ENCODE measurements at regions not wholly inside any gene's neighbourhood (a gene's known extent, or its start where the extent isn't known, plus 50 kb on each side); places are given as distances from the start of the nearest gene placed in this dataset.

- DNase-seq (ENCODE audit: low read depth, low spot score), result no peak
Observed at GRCh38 chr1:239322369-239322768, 64.0 kb upstream of the CHRM3 start.

GRCh38 chr1:239321877-239322276 lies 64.5 kb upstream of the CHRM3 start:
- DNase-seq (ENCODE audit: low read depth, low spot score), result no peak

- DNase-seq (ENCODE audit: low read depth, low spot score), result no peak
Observed at GRCh38 chr1:239317948-239318347, 68.4 kb upstream of the CHRM3 start.

DNA sequence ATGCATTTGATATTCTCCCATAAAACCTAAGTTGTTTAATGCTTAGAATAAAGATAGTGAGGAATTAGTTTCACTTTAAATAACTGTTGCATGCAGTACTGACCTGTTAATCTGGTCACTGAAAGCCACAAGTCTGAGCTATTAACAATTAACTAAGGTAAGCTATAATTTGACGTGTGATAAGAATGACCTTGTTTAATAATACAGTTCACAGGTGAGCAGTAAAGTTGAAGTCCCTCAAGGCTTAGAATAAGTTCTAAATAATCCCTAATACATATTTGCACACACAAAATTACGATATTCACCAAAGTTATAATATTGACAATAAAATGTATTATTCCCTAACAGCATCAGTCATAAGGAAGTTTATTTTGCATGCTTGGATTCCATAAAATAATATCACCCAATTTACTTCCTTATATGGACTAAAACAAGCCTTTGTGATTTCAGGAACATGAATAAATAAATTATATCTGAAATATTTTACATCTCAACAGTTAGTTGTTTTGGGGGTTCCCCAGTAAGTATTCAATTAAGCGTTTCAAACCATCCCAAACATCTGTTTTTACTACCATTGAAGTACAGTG lies 70.6 kb upstream of the CHRM3 start:
- DNase-seq (ENCODE audit: low read depth, low spot score), result no peak

DNA sequence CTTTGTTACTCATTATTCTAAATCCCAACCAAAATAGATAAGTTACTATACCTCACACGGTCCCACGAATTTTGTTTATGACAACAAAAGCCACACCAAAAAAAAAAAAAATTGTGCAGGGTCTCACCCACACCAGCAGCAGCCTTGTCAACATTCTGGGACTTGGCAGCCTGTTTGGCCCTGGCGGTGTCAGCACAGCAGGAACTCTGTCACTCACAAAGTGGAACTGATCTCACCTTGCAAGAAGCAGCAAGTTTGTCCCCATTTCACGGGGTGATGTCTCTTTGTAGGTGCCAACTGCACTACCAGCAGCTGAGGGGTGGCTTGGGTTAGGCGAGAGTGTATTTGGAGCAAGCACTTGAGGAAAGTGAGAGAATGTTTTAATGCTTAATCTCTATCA lies 75.0 kb upstream of the CHRM3 start:
- no peak for DNase-seq (ENCODE audit: low read depth, low spot score)

GRCh38 chr1:239308701-239309333 lies 77.6 kb upstream of the CHRM3 start:
- peak; percentile 7 for DNase-seq (ENCODE audit: low read depth, low spot score)

- no peak for DNase-seq (ENCODE audit: low read depth, low spot score)
Observed at GRCh38 chr1:239307886-239308285, 78.5 kb upstream of the CHRM3 start.

- DNase-seq (ENCODE audit: low read depth, low spot score), result no peak
Observed at GRCh38 chr1:239306426-239306825, 79.9 kb upstream of the CHRM3 start.

- no peak for DNase-seq (ENCODE audit: low read depth, low spot score)
Observed at GRCh38 chr1:239303289-239303688, 83.1 kb upstream of the CHRM3 start.

DNA sequence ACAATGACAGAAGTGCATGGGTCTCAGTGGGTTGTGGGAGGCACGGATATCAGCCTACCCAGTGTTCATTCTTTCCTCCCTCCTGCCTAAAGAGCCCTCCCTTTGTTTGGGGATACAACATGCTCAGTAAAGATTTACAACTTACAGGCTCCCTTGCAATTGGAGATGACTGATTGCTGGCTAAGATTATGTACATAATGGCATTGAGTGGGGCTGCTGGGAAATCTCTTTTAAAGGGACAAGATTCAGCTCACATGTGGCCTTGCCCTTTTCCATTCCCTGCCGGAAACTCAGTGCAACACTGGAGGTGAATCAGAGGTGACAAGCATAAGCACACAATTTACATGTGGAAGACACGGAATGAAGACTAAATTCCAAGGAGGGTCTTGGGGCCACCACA lies 83.7 kb upstream of the CHRM3 start:
- DNase-seq (ENCODE audit: low read depth, low spot score), result no peak

- no peak for DNase-seq (ENCODE audit: low read depth, low spot score)
Observed at GRCh38 chr1:239301251-239301650, 85.1 kb upstream of the CHRM3 start.

DNA sequence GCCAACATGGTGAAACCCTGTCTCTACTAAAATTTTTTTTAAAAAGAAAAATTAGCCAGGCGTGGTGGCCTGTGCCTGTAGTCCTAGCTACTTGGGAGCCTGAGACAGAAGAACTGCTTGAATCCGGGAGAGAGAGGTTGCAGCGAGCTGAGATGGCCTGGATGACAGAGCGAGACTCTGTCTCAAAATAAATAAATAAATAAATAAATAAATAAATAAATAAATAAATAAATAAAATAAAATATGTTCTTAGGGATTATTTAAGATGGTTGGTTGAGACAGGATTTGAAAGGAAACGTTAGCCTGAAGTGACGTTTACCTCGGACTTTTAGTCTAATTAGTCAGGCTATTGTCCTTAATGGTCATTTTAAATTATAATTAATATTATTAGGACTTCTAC lies 88.5 kb upstream of the CHRM3 start:
- no peak for DNase-seq (ENCODE audit: low read depth, low spot score)

DNA sequence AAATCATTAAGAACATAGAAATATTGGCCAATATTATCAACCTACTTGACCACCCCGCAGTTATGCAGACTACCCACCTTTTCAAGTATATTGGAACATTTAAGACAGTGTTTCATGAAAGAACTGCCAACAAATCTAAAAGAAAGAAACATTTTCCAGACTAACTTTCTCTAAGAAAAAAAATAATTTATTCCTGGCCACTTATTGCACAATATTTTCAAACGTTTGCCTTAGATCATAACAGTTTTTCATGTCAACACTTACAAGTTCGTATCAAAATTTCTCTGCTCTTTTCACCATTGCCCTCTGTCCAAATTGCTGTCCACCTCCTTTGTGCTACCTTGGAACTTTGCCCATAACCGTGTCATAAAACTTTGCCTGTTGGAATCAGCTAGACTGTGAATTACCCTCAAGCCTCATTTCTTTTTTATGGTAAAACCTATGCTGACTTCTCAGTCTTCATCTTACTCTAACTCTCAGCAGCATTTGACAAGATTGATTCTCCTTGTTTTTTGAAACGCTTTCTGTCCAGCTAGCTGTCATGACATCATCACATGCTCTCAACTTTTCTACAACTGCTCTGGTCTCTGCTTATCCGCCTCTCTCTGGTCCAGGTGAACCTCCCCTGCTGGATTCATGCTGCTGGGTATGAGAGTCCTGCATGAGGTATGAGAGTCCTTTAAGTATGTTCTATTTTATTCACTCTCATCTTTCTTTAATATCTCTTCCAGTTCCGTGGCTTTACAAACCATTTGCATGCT lies 92.8 kb upstream of the CHRM3 start:
- no peak for DNase-seq (ENCODE audit: low read depth, low spot score)

DNA sequence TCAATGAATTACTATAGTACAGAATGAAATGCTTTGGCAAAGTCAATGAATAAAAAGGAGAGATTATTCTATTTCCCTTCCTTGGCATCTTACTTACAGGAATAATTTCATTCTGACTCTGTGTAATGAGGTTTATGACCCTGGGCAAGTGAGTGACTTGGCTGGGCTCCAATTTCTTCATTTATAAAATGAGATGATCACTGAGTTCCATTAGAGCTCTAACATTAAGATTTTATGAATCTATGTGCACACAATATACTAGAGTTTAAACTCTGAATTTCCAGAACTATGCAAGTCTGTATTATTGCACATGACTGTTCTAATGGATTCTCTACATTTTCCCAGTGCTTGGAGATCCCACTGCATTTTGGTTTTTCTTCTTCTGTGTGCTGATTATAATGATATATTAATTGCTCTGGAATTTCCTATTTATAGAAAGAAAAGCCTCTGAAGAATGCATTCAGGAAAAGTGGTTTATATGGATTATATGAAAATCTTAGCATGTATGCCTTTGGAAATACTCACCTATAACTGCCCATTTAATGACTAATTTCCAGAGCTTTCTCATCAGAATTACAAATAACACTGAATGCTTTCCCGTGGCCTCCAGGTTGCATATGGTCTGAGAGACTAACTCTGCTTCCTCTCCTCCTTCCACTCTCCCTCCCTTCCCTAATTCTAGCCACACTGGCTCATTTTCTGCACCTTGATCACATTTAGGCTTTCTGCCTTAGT lies 97.4 kb upstream of the CHRM3 start:
- DNase-seq (ENCODE audit: low read depth, low spot score), result no peak

DNA sequence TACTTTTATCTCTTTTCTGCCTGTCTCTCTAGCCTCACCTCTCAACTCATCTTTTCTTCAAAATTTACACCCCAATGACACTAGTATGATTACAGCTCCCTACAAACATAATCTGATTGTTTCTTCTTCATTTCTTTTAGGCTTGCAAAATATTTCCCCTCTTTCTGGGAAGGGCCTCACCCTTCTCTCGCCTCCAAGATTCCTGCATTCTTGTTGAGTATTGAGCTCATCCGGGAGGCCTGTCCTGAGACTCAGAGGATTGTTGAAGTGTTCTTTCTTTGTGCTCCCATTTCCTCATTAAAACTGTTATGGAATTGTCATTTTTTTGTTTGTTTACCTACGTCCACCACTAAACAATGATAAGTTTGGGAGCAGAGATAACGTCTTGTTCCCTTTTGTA lies 99.1 kb upstream of the CHRM3 start:
- DNase-seq (ENCODE audit: low read depth, low spot score), result peak; percentile 20

- no peak for DNase-seq (ENCODE audit: low read depth, low spot score)
Observed at GRCh38 chr1:239283216-239283615, 103.2 kb upstream of the CHRM3 start.

DNA sequence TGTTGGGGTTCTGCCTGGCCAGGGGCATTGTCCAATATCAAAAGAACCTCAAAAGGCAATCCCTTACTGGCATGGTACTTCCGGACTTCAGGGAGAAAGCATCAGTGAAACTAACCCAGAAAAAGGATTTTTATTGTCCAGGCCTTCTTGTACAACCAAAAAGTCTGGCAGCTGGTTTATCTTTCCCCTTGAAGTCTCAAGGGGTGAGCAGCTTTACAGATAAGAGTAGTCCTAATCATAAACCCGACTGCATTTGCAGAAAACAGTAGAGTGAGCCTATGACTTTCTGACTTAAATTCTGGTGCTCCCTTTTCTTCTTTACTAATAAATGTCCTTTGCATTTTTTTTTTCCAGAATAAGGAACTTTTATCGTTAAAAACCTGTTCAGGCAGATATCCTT lies 104.0 kb upstream of the CHRM3 start:
- DNase-seq (ENCODE audit: low read depth, low spot score), result no peak

DNA sequence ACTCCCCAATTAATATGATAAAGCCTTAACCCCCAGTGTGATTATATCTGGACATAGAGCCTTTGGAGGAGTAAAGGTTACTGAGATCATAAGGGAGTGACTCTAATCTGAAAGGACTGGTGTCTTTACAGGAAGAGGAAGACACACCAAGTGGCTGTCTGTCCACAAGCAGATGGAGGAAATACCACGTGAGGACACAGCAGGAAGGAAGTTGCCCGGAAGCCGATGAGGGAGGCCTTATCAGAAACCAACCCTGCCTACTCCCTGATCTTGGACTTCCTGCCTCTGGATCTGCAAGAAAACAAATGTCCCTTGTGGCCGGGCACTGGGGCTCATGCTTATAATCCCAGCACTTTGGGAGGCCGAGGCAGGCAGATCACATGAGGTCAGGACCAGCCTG lies 110.3 kb upstream of the CHRM3 start:
- no peak for DNase-seq (ENCODE audit: low read depth, low spot score)

DNA sequence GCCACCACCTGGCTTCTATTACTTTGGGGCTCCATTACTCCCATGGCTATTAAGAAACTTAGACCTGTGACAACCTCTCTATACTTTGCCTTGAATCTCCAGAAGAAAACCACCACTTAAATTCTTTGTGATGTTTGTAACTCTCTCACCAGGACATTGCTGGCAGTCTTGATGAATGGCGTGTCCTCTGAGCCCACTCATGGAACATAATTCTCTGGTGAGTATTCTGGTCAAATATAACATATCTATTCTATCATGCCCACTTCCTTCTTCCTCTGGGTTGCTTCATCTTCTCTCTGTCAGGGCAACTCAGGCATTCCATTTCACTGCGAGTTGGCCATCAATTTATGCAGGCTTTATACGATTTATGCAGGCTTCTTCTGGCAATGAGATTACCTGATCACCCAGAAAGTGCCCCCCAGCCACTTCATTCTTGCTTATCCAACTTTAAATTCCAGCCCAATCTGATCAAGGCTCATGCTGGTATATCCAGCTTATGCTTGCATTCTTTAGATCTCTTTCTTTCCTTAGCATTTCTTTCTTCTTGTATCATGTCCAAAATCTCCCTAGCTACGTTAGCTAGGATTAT lies 112.0 kb upstream of the CHRM3 start:
- no peak for DNase-seq (ENCODE audit: low read depth, low spot score)

DNA sequence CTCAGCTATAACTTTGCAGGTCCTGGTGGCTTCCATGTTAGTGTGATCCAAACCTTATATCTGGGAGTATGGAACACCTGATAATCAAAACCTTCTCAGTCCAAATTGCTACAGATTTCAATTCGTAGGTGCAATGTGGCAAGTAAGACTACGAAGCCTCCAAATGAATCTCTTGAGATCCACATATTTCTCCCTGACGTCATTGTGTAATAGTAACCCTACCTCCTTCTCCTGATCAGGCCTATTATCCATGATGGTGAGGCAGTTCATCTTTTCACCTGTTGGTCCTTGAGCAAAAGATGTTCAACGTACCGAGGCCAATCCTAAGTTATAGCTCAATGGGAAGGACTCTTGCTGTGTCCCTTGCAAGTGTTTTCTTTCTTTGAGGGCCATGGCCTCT lies 115.9 kb upstream of the CHRM3 start:
- no peak for DNase-seq (ENCODE audit: low read depth, low spot score)

DNA sequence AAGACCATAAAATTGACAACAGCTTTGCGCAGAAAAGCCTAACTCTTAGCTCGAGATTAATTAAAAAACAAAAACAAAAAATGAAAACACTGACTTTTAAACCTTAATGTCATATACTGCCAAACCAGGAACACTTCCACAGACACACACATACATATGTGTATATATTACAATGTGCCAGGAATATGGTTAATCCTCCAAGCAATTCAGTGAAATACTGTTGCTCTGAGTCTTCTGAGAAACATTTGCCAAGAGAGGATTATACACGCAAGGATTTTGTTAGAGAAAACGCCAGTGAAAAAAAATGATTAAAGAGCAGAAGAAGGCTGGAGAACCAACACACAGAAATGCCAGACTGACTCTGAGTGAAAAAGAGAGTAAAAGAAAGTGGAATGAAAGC lies 116.7 kb upstream of the CHRM3 start:
- DNase-seq (ENCODE audit: low read depth, low spot score), result no peak

GRCh38 chr1:239268941-239269340 lies 117.4 kb upstream of the CHRM3 start:
- DNase-seq (ENCODE audit: low read depth, low spot score), result no peak

Data from iPS DF 19.7 (cell line).